HK-2 (cell line): ENCODE measurements at regions not wholly inside any gene's neighbourhood (a gene's known extent, or its start where the extent isn't known, plus 50 kb on each side); places are given as distances from the start of the nearest gene placed in this dataset.
"Not testable (repeated sequence)": the region's sequence is repeated elsewhere in the genome, so short reads cannot be mapped to it uniquely, and the experiment has no call there.

Experiments used
- DNase-seq: peaks from one replicate; pipeline ENCODE4 v3.0.0-alpha.2; 2018; ENCODE audit not compliant: unreplicated experiment

DNA sequence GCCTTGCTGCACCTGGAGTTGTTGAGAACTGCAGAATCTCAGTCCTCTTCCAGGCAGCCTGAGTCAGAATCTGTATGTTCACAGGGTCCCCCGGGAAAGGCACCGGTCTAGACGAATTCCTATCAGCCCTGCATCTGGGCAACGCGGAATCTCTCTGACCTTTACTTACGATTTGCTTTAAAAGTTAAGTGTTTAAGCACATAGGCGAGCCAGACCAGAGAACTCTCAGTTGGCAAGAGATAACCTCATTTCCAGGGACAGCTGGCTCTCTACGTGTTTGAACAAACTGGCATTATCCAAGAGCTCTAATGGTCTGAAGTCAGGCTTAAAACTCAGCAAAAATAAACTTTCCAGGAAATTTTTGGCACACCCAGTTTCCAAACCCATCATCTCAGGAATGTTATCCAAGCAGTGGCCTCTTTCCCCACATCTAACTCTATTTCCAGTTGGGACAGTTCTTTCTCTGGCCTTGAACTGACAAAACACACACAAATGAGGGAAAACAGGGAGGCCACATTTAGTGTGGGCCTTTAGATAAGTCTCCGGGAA is 53.4 kb downstream of the HES1 start:
- DNase-seq = no peak

DNA sequence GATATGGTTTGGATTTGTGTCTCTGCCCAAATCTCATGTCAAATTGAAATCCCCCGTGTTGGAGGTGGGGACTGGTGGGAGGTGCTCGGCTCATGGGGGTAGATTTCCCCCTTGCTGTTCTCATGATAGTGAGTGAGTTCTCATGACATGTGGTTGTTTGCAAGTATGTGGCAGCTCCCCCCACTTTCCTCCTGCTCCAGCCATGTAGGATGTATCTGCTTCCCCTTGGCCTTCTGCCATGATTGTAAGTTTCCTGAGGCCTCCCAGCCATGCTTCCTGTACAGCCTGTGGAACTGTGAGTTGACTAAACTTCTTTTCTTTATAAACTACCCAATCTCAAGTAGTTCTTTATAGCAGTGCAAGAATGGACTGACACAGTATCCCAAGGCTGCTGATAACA is 55.9 kb downstream of the HES1 start:
- DNase-seq = not testable (repeated sequence)

DNA sequence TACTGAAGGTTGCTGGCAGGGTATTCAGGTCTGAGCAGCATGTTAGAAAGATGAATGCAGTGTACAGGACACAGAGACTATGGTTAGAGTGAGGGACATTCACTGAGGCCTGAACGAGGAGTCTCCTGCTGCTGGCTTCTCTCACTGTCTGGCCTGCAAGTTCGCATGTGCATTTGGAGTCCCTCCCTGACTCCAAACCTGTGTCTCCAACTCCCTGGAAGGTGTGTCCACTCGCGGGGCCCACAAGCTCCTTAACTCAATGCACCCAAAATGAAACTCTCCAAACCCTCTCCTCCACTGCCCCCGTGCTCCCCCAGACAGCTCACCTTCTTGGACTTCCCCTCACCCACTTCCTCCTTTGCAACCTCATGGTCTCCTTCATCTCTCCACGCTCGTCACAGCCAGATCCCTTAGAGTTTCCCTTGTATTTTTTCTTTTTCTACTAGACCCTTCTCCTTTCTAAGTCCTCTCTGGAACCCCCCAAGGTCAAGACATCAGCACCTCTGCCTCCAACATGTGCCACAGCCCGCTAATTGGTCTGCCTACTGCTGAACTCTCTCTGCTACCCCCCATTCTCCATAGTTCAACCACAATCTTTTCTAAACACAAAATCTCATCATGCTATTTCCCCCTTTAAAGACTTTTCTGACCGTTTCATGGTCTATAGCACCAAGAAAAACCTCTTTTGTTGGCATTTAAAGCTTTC is 58.3 kb downstream of the HES1 start:
- no peak for DNase-seq

GRCh38 chr3:194194757-194195085 is 58.8 kb downstream of the HES1 start:
- no peak for DNase-seq

DNA sequence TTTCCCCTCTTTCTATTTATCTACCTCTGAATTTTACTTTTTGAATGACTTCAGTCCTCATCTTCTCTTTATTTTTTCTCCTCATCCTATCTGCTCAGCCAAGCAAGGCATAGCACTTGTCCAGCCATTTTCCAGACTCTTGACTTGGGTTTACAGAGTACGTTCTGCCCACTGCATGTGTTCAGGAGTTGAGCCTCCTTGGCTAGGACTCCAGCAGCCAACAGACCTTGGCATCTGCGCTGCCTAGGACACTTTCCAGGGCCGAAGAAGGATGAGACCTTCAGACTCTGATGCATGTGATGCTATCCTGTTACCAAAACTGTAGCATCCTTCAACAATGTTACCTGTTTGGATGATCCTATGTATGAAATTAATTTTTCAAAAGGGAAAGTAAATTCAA is 59.7 kb downstream of the HES1 start:
- no peak for DNase-seq

- DNase-seq = no peak
These were observed 60.9 kb downstream of the HES1 start for GRCh38 chr3:194196876-194197275.

GRCh38 chr3:194197396-194197960 is 61.5 kb downstream of the HES1 start:
- no peak for DNase-seq

DNA sequence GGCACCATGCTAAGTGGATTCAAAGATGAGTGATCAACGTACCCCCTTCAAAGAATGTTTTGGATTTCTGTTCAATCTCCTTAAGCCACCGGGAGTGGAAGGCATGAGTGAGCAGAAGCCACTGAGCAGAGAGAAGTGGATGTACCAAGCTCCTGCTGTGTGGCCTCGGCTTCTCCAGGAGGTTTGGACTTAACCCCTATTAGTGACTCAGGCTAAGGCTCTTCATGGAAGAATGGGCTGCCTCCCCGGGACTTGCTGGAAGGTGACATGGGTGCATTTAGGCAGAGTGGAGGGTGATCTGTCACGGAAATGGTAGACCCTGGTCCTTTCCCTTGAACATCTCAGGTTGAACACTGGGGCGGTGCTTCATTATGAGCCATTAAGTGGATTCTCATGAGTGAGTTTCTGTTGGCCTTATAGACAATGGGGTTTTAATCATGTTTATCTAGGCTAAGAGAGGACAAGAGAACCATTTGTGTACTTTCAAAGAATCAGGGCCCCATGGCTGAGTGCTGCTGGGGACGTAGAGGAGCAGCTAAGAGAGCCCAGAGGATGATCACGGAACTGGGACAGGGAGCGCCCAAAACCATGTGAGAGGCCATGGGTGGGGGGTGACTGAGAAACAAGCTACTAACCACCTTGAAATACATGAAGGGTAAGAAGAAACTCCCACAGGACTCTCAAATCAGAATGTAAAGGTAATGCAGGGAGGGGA is 62.2 kb downstream of the HES1 start:
- DNase-seq = no peak

DNA sequence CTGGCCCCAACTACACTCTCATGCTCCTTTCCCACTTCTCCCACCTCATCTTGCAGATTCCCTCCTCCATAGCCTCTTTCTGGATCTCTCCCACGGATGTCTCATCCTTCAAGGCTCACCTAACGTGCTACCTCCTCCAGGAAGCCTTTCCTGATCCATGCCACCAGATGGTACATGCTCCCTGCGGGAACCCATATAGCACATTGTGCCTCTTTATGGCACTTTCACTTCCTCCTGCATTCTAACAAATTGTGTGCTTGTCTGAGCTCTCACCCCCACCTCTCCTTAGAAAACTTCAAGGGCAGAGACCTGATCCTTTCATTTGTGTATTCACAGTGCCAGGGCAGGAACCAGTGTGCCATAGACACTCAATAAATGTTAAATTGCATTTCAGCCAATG is 63.0 kb downstream of the HES1 start:
- no peak for DNase-seq

GRCh38 chr3:194200422-194201081 is 64.6 kb downstream of the HES1 start:
- no peak for DNase-seq

DNA sequence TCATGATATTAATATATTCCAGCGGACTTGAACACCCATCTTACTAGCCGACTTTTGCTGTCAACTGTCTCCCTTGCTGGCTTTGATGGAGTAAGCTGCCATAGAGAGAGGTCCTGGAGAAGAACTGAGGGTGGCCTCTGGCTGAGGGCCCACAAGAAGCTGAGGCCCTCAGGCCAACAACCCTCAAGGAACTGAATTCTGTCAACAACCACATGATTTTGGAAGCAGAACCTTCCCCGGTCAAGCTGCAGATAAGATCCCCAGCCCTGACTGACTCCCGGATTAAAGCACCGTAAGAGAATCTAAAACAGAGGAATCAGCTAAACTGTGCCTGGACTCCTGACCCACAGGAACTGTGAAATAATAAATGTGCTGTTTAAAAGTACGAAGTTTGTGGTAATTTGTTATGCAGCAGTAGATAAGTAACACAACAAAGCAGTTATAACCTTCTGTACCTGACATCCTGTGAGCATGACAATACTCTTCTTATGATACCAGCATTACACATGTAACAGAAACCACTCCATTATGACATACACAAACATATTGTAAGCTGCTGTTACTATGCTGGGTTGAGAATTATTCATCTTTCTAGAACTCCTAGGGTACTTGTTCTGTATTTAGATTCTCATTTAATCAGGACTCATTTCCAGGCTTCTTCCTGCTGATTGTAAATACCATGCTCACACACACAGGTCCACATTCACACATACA is 66.2 kb downstream of the HES1 start:
- no peak for DNase-seq

- DNase-seq = no peak
These were observed 67.6 kb downstream of the HES1 start for GRCh38 chr3:194203482-194204041.

DNA sequence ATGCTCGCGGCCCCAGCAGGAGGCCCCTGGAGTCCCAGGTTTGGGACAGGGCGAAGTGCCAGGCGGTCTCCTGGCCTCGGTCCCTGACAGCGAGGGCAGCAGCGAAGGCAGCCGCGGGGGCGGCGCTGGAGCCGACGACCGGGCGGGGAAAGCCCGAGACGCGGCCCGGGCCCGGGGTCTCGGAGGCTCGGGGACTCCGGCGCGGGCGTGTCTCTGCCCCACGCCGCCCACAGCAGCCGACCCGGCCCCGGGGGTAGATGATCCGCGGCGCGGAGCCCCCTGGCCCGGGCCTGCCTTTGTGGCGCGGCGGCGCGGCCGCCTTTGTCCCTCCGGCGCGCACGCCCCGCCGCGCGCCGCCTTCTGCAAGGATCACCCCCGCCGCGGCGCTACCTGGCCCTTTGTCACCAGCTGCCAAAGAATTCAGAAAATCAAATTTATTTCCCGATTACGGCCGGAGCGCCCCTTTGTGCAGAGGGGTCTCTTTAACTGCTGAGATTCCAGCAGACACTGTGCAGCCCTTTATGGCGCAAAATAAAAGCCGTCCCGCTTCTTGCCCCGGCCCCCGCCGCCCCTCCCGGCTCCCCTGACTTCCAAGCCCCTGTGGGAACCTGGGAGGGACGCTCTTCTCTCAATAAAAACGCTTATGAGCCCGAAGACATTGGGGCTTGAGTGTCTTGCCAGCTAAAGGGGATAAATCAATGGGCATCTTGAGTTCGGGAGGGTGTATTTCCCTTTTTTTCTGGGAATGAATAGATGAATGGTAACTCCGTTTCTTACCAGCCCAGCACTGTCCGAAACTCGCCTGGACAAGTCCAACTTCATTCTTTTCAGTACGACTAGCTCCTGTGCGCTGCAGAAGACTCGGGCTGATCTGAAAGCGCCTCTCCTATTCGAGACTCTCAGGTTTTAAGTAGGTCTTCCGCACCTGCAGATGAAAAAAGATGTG is 68.4 kb downstream of the HES1 start:
- DNase-seq = no peak

GRCh38 chr3:194205675-194206133 is 69.8 kb downstream of the HES1 start:
- DNase-seq = no peak

GRCh38 chr3:194206320-194206719 is 70.4 kb downstream of the HES1 start:
- DNase-seq = no peak

- no peak for DNase-seq
These were observed 72.8 kb downstream of the HES1 start for GRCh38 chr3:194208709-194209108.

GRCh38 chr3:194212161-194212844 is 76.4 kb downstream of the HES1 start:
- DNase-seq = no peak

DNA sequence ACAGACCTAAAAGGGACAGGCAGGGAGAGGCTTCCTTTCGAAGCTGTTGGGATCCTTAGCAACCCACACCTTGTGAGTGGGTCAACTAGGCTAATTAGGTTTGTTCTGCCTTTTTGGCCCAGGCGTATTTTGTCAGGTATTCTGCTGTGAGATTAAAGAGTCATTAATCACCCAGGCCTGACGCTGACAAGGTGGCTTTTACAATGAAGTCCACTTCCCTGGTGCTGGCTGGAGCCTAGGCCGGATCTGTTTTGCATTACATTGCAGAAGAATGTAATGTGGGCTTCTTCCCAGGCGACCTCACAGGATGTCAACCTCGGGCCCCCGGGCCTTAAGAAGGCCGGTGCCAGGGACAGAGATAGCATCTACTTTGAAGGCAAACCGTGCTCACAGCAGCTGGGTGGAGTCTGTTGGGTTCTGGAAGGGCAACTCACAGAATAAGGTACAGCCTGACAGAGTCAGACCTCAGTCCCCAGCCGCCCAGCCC is 76.9 kb downstream of the HES1 start:
- DNase-seq = no peak

GRCh38 chr3:194215392-194215791 is 79.4 kb downstream of the HES1 start:
- DNase-seq = no peak
